Hematopoietic multipotent progenitor cell (in vitro differentiated cells): ENCODE measurements at regions not wholly inside any gene's neighbourhood (a gene's known extent, or its start where the extent isn't known, plus 50 kb on each side); places are given as distances from the start of the nearest gene placed in this dataset.

Source experiments
- DNase-seq, 3 donors: peaks; one replicate each; pipeline ENCODE4 v3.0.0-alpha.2; 2011 to 2015; ENCODE audit warnings: low read depth in 2 of 3, low spot score in 2 of 3

DNA sequence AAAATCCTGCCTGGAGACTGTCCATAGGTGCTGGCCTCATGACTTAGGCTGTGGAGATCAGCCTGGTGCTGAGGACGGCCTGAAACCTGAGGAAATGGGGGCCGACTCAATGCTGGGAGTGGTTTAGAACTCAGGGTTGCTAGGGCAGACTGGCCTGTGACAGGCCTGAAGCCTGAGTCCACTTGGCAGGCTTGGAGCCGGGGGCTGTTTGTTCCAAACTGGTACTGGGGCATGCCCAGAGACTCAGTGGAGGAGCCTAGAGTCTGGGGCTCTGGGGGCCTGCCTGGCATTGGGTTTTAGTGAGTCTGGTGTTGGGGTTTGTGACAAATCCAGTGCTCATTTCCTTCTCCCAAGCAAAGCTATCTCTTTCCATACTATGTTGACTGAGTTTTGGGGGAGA lies 489.7 kb upstream of the CNKSR2 start:
- no peak for DNase-seq

- DNase-seq = no peak
Observed at GRCh38 chrX:20863649-20864048, 510.6 kb upstream of the CNKSR2 start.

GRCh38 chrX:20861113-20861512 lies 513.1 kb upstream of the CNKSR2 start:
- DNase-seq = no peak

- no peak for DNase-seq
Observed at GRCh38 chrX:20857746-20858145, 516.5 kb upstream of the CNKSR2 start.

DNA sequence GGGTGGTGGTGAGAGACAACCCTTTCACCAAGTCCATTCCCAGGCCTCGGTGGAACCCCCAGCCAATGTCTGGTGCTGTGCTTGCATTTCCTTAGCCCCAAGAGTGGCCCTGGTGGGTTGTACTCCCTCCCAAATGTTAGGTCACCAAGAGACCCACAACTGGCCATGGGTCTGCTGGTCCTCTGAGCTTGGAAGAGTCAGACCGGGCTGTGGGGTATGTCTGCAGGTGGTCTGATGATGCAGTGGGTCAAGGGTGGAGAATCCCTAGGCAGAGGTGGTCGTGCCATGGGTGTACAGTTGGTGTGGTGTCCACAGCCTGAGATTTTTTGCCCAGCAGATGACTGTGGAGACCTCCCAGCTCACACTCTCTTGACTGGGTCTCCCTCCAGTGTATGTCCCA lies 535.7 kb upstream of the CNKSR2 start:
- no peak for DNase-seq

DNA sequence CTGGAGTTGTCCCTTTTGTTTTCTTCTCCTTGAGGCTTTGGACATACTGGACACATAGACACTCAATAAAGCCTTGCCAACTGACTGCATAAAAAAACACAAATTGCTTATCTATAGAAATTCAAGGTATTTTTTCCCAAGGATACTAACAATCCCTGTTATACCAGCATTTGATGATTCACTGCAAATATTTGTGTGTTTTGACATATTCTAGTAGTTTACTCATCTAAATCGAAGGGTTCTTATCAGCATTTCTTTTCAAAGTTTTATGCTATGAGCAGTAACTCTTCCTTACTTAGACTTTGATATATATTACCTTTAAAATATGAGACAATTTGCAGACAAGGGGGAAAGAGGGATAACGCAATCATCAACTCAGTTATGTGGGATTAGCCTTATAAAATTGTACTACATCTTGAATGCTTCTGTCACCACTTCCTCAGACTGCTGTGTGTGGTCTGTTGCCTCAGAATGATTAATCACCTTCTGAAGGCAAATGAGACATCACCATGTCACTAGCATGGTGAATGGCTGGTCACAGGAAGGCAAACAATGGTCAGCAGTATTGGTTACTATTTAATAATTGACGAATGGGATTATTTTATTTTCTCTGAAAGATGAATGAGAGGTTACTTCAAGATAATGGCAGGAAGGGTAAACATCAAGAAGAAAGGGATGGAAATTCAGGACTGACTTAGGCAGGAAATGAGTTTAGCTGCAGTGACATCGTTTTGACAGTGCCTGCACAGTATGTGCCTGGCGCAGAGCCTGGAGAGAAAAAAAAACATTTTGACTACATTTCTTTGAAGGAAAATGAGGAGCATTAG lies 544.3 kb upstream of the CNKSR2 start:
- no peak for DNase-seq

DNA sequence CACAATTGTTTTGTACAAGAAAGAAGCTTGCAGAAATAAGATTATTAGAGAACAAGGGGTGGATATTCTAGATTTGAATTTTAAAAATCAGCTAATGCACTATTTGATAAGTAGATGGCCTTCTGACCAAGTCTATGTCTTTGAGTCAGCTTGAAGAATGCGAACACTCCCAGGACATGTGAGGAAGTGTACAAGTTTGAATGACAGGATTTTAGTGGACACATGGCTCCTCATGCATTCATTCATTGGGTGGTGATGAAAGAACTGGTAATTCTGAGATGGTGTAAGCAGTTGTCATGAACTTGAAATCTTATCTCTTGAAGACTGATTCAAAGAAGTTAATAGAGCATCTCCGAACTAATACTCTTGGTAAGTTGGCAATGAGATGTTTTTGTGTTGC lies 548.2 kb upstream of the CNKSR2 start:
- no peak for DNase-seq

DNA sequence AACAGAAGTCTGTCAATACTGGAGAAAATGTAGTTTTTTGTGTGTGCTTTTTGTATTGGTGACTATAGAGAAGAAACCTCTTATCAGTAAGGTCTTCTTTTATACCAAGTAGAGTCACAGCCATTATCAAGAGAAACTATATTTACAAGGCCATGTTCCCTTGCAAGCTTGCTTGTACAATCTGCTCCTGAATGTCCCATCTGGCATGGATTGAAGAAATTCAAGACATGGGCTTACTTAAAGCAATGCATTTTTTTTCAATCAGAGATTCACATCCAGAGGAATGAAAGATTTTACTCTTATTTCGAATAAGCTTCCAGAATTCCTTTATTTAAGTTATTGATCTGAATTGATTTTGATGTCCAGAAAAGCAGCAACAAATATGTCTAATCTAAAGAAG lies 537.3 kb upstream of the RPS6KA3 start:
- DNase-seq = no peak

GRCh38 chrX:20802036-20802435 lies 535.3 kb upstream of the RPS6KA3 start:
- no peak for DNase-seq

GRCh38 chrX:20796450-20796849 lies 529.7 kb upstream of the RPS6KA3 start:
- DNase-seq = no peak

- no peak for DNase-seq
Observed at GRCh38 chrX:20789103-20789502, 522.4 kb upstream of the RPS6KA3 start.

- no peak for DNase-seq
Observed at GRCh38 chrX:20767346-20767745, 500.6 kb upstream of the RPS6KA3 start.

- no peak for DNase-seq
Observed at GRCh38 chrX:20756585-20756984, 489.9 kb upstream of the RPS6KA3 start.

GRCh38 chrX:20753076-20753475 lies 486.4 kb upstream of the RPS6KA3 start:
- no peak for DNase-seq

DNA sequence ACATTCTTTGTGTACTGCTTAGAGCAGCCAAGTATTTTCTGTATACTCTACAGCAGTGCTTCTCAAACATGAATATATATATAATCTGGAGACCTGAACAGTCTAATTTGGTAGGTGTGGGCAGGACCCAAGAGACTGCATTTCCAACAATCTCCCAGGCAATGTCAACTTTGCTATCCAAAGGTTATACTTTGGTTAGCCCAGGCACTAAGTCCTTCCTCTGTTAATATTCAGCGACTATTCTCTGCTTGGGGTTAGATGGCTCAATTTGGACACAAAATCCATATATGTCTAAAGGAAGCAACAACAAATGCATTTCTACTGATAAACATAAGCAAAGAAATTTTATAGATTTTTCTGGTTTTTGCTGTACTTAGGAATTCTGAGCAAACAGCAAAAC lies 480.0 kb upstream of the RPS6KA3 start:
- DNase-seq = no peak

DNA sequence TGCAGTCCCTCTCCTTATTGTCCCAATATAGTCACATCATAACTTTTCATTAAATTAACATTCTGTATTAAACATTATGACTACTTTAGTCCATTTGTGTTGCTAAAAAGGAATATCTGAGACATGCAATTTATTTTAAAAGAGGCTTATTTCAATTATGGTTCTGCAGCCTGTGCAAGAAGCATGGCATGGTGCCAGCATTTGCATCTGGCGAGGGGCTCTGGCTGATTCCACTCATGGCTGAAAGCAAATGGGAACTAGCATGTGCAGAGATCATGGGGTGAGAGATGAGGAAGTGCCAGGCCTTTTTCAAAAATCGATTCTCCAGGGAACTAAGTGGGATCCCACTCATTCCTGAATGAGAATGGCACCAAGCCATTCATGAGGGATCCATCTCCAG lies 476.3 kb upstream of the RPS6KA3 start:
- DNase-seq = no peak

GRCh38 chrX:20742106-20742505 lies 475.4 kb upstream of the RPS6KA3 start:
- DNase-seq = no peak

GRCh38 chrX:20740443-20740842 lies 473.7 kb upstream of the RPS6KA3 start:
- DNase-seq = no peak

- no peak for DNase-seq
Observed at GRCh38 chrX:20739038-20739745, 472.5 kb upstream of the RPS6KA3 start.

DNA sequence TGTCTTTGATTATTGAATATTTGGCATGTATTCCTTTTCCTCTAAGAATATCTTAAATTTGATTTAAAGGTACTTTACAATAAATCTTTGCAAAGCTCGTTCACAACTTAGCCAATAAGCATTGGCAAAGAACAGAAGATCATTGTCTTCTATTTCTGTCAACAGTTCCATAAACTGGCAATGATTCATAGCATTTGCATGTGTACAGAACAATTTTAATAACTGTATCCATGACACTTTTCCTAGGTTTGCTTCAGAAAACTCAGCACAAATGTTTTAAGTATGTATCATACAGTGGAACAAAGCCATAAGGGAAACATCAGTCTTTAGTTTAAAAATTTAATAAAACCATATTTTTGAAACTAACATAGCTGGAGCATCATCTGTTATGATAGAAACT lies 462.7 kb upstream of the RPS6KA3 start:
- no peak for DNase-seq

GRCh38 chrX:20727447-20727846 lies 460.7 kb upstream of the RPS6KA3 start:
- DNase-seq = no peak

DNA sequence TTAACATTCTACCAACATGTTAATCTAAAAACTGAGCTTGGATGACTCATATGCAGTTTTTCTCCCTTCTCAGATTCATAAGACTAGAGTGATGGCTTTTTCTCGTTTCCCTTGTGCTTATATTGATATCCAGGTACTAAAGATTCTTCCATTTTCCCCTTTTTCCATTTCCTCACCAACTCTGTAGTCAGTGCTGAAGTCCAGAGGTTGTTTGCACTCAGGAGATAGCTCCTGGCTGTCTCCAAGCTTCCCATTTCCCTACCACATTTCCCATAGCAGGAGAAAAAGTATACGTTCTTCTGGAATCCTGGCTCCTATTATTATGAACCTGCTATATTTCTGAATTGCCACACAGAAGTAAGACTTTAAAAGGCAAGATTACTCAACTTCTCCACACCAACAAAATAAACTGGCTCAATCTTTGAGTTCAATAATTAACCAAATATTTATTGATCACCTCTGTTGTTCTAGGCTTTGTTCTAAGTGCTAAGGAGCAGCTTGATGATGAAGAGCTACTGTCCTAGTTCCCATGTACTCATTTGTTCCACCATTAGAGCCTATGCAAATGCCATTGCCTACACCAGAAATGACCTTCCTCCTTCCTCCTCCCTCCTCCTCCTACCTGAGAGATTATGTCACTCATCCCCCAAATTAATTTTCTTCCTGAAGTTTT lies 454.4 kb upstream of the RPS6KA3 start:
- no peak for DNase-seq
